AG20443 (cell line): ENCODE measurements at regions not wholly inside any gene's neighbourhood (a gene's known extent, or its start where the extent isn't known, plus 50 kb on each side); places are given as distances from the start of the nearest gene placed in this dataset.

Source experiments
- DNase-seq: peaks from one replicate; pipeline ENCODE4 v3.0.0; 2012; ENCODE audit warnings: low spot score, mixed read lengths

- DNase-seq, result no peak
Observed at GRCh38 chr16:86198206-86199118, 299.5 kb downstream of the IRF8 start.

GRCh38 chr16:86199182-86199581, 300.2 kb downstream of the IRF8 start:
- DNase-seq, result no peak

- DNase-seq, result no peak
Observed at GRCh38 chr16:86199871-86200695, 301.1 kb downstream of the IRF8 start.

- DNase-seq, result no peak
Observed at GRCh38 chr16:86200722-86201121, 301.8 kb downstream of the IRF8 start.

GRCh38 chr16:86201746-86202145, 302.8 kb downstream of the IRF8 start:
- no peak for DNase-seq

- no peak for DNase-seq
Observed at GRCh38 chr16:86202267-86202666, 303.3 kb downstream of the IRF8 start.

GRCh38 chr16:86202760-86203426, 303.9 kb downstream of the IRF8 start:
- DNase-seq, result no peak

GRCh38 chr16:86203557-86204275, 304.8 kb downstream of the IRF8 start:
- DNase-seq, result no peak

- DNase-seq, result no peak
Observed at GRCh38 chr16:86205521-86206245, 304.6 kb upstream of the FOXF1 start.

GRCh38 chr16:86207350-86207749, 303.0 kb upstream of the FOXF1 start:
- DNase-seq, result no peak

- no peak for DNase-seq
Observed at GRCh38 chr16:86209202-86209601, 301.1 kb upstream of the FOXF1 start.

- DNase-seq, result no peak
Observed at GRCh38 chr16:86210403-86211193, 299.7 kb upstream of the FOXF1 start.

GRCh38 chr16:86211265-86211664, 299.1 kb upstream of the FOXF1 start:
- DNase-seq, result no peak

- no peak for DNase-seq
Observed at GRCh38 chr16:86211800-86212199, 298.5 kb upstream of the FOXF1 start.

- no peak for DNase-seq
Observed at GRCh38 chr16:86212706-86213436, 297.5 kb upstream of the FOXF1 start.

- DNase-seq, result no peak
Observed at GRCh38 chr16:86213437-86214205, 296.7 kb upstream of the FOXF1 start.

- peak; percentile 25 for DNase-seq
Observed at GRCh38 chr16:86214326-86215232, 295.7 kb upstream of the FOXF1 start.
